ENCODE measurements at regions not wholly inside any gene's neighbourhood (a gene's known extent, or its start where the extent isn't known, plus 50 kb on each side); places are given as distances from the start of the nearest gene placed in this dataset.
A peak's percentile ranks its signal among the peaks of the same experiment; 100 is the strongest.

GRCh38 chr9:16236311-16236710 is 634.2 kb downstream of the BNC2 start:
- no peak for ATAC-seq
- H3K4me3 Mint-ChIP-seq = no peak overlapping the region
- peaks cover 0 to 9% (median 0%) of the 10 kb centered on the region in 3 donors for H3K36me3 Mint-ChIP-seq
- H3K27me3 Mint-ChIP-seq = peaks cover 0 to 3% (median 0%) of the 10 kb centered on the region in 5 donors
- no peaks in the 10 kb centered on the region for H3K4me1 Mint-ChIP-seq
- DNase-seq = no peak
- no peak overlapping the region for H3K27ac Mint-ChIP-seq
- H3K9me3 Mint-ChIP-seq = peaks cover 0 to 23% (median 13%) of the 10 kb centered on the region in 9 donors
- POLR2A ChIA-PET = no interaction called here

GRCh38 chr9:16236882-16237281 is 633.6 kb downstream of the BNC2 start:
- POLR2A ChIA-PET = no interaction called here
- peaks cover 0 to 3% (median 0%) of the 10 kb centered on the region in 5 donors for H3K27me3 Mint-ChIP-seq
- no peak overlapping the region for H3K27ac Mint-ChIP-seq
- H3K36me3 Mint-ChIP-seq = peaks cover 0 to 9% (median 0%) of the 10 kb centered on the region in 3 donors
- DNase-seq = no peak
- peaks cover 0 to 23% (median 13%) of the 10 kb centered on the region in 9 donors for H3K9me3 Mint-ChIP-seq
- H3K4me1 Mint-ChIP-seq = no peaks in the 10 kb centered on the region
- no peak for ATAC-seq
- no peak overlapping the region for H3K4me3 Mint-ChIP-seq

DNA sequence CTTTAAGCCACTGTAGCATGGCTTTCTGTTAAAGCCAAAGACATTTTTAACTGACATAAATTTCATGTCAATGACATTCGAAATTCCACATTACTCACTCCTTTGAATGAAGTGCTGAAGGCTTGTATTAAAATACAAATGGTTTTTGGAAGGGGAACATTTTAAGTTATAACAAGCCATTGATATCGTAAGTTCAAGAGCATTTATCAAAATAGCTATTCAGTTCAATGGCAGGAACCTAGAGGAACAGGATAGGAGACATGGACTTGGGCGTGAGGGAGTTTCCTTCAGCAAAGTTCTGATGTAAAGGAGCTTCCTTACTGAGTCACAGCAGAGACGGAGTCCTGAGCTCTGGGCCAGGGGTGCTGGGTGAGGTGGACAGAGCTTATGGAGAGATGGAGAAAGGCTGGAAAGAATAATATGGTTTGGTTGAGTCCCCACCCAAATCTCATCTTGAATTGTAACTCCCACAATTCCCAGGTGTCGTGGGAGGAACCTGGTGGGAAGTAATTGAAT is 631.8 kb downstream of the BNC2 start:
- Mint-ChIP-seq H3K4me3 (no peak overlapping the region), H3K27ac (no peak overlapping the region), H3K9me3 (peaks cover 0 to 22% (median 10%) of the 10 kb centered on the region in 9 donors), H3K4me1 (no peaks in the 10 kb centered on the region), H3K27me3 (peaks cover 0 to 3% (median 0%) of the 10 kb centered on the region in 5 donors), H3K36me3 (peaks cover 0 to 9% (median 0%) of the 10 kb centered on the region in 3 donors)
- no peak for DNase-seq
- ATAC-seq = no peak
- POLR2A ChIA-PET = no interaction called here

- Mint-ChIP-seq H3K9me3 (peaks cover 0 to 2% (median 0%) of the 10 kb centered on the region in 9 donors), H3K4me3 (no peak overlapping the region), H3K27ac (no peak overlapping the region), H3K4me1 (peaks cover 0 to 3% (median 0%) of the 10 kb centered on the region in 4 donors), H3K27me3 (peaks cover 0 to 3% (median 0%) of the 10 kb centered on the region in 5 donors), H3K36me3 (no peaks in the 10 kb centered on the region)
- DNase-seq (no peak), ATAC-seq (no peak)
- POLR2A ChIA-PET = no interaction called here
Measured at GRCh38 chr9:16241231-16241630, 629.2 kb downstream of the BNC2 start.

DNA sequence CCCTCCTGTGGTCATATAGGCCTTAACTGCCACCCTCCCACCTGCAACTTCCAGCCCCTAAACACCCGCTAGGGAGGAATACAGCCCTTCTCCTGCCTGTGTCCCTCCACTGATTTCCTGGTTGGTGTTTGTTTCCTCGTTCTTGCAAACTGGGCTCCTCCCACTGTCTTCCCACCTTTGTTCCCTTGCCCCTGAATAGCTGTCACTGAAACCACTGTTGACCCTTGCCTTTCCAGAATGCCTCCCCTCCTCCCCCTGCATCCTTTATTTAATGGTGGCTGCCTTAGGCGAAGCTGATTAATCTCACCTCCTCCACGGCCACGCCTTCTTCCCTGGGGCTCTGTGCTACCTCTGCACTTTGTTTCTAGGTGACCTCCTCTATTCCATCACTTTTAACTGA is 626.7 kb downstream of the BNC2 start:
- Mint-ChIP-seq H3K4me1 (peaks cover 0 to 4% (median 0%) of the 10 kb centered on the region in 4 donors), H3K27me3 (peaks cover 0 to 3% (median under 1%) of the 10 kb centered on the region in 5 donors), H3K36me3 (no peaks in the 10 kb centered on the region), H3K9me3 (peaks cover 0 to under 1% (median 0%) of the 10 kb centered on the region in 9 donors), H3K27ac (no peak overlapping the region), H3K4me3 (no peak overlapping the region)
- DNase-seq (no peak), ATAC-seq (no peak)
- POLR2A ChIA-PET = no interaction called here

DNA sequence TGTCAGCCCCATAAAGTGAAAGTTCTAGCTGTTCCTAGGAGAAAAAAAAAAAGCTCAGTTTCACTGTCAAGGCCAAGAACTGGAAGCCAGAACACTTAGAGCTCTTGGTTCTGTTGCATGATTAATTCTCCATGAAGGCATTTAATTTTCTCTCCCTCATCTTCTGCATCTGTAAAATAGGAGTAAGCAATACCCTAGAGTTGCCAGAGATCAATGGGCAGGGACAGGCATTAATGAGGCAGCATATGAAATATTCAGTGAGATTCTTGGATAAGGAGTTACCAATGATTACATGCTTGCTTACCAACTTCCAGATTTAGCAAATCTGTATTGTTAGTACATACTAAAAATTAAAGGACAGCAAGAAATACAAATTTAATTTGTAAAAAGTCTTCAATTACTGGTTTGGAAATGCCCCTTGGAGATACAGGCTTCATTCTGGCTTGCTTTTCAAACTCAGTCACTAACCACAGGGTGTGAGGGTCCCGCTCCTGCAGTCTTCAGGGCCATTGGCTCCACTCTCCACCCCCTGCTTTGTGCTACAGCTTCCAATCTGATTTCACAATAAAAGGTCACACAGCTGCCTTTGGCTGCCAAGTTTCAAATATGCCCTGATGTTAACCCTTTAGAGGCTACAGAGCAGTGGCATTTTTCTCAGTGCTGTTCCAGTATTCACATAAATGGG is 624.6 kb downstream of the BNC2 start:
- Mint-ChIP-seq H3K36me3 (no peaks in the 10 kb centered on the region), H3K27me3 (peaks cover 0 to 2% (median 0%) of the 10 kb centered on the region in 5 donors), H3K4me3 (no peak overlapping the region), H3K9me3 (peaks cover 0 to 3% (median 0%) of the 10 kb centered on the region in 9 donors), H3K27ac (no peak overlapping the region), H3K4me1 (peaks cover 0 to 4% (median 0%) of the 10 kb centered on the region in 4 donors)
- POLR2A ChIA-PET = no interaction called here
- ATAC-seq = no peak
- no peak for DNase-seq

DNA sequence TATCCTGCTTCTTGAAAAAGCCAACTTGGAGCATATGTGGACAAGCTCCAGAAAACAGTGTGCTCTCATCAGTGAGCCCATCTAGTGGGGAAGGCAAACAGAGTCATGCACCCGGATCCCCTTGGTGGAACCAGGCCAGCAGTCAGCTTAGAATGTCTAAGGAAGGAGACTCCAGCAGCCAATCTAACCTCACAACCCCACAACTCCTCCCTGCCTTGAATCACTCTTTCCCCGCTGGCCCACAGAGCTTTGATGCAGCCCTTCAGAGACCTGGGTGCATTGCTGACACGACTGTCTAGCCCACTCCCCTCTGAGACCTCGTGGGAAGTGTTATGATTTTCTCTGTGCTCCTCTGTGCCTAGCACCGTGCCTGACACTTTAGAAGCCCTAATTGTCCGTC is 623.7 kb downstream of the BNC2 start:
- POLR2A ChIA-PET = no interaction called here
- Mint-ChIP-seq H3K36me3 (no peaks in the 10 kb centered on the region), H3K27me3 (peaks cover 0 to 2% (median 0%) of the 10 kb centered on the region in 5 donors), H3K4me3 (no peak overlapping the region), H3K9me3 (peaks cover 0 to 3% (median 0%) of the 10 kb centered on the region in 9 donors), H3K27ac (no peak overlapping the region), H3K4me1 (peaks cover 0 to 4% (median 0%) of the 10 kb centered on the region in 4 donors)
- DNase-seq = no peak
- ATAC-seq = no peak

DNA sequence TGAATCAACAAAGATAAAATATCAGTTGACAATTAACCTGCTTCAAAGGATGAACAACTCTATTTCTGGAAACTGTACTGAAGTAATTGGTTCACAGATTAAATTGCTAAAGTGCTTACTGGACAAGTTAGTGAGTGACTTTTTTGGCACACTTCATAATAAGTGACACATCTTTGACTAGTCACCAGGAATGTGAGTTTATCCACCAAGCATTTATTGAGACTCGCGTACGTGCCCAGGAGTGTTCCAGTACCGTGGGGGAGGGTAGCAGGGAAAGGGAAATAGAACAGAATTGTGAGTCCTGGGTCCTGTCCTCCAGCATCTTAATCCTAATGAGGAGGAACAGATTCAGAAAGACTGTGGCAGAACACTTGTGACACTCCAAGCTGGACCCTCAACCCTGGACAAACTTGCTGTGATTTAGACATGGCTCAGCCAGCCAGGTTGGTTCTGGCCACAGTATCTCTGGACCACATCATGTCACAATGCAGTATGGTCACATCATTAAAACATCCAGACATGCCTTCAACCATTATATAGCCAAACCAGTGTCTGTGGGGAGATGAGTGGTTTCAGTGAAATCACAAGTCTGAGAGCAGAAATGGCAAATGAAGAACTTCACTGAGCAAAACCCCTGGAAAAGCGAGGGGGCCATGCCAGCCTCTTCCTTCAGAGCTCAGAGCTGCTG is 623.1 kb downstream of the BNC2 start:
- DNase-seq (no peak), ATAC-seq (no peak)
- H3K36me3 Mint-ChIP-seq = no peaks in the 10 kb centered on the region
- peaks cover 0 to 2% (median 0%) of the 10 kb centered on the region in 5 donors for H3K27me3 Mint-ChIP-seq
- POLR2A ChIA-PET = no interaction called here
- no peak overlapping the region for H3K4me3 Mint-ChIP-seq
- no peak overlapping the region for H3K27ac Mint-ChIP-seq
- H3K9me3 Mint-ChIP-seq = peaks cover 0 to 3% (median 0%) of the 10 kb centered on the region in 9 donors
- peaks cover 0 to 4% (median 0%) of the 10 kb centered on the region in 4 donors for H3K4me1 Mint-ChIP-seq

DNA sequence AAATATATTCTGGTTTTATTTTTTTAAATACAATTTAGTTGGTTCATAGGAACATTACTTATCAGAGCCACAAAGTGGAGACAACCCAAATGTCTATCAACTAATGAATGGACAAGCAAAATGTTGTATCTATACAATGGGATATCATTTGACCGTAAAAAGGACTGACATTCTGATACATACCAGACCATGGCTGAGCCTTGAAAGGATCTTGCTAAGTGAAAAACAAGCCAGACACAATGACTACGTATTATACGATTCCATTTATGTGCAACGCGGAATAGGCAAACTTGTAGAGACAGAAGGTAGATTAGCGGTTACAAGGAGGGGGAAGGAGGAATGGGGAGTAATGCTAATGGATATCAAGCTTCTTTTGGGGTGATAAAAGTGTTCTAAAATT is 621.6 kb downstream of the BNC2 start:
- H3K4me3 Mint-ChIP-seq = no peak overlapping the region
- ATAC-seq (no peak), DNase-seq (no peak)
- POLR2A ChIA-PET = no interaction called here
- peaks cover 0 to 3% (median 0%) of the 10 kb centered on the region in 9 donors for H3K9me3 Mint-ChIP-seq
- H3K36me3 Mint-ChIP-seq = no peaks in the 10 kb centered on the region
- peaks cover 0 to 3% (median 0%) of the 10 kb centered on the region in 4 donors for H3K4me1 Mint-ChIP-seq
- H3K27ac Mint-ChIP-seq = no peak overlapping the region
- H3K27me3 Mint-ChIP-seq = peaks cover 0 to 2% (median 0%) of the 10 kb centered on the region in 5 donors

DNA sequence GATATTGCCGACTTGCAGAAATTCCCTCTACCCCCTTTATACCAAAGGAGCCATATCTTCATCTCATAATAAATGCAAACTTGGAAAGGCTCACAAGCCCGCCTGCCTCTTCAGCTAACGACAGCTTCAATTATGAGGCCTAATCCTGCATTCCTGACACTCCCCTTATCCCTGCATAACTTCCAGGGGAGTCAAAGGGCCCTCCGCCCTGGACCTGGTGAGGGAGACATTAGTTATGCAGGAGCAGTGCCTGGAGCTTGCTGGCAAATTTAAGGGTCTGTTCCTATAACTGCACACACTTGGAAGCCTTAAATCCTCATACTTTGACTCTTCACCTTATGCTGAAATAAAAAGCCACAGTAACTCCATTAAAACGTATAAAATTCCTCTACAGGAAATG is 617.9 kb downstream of the BNC2 start:
- H3K4me1 Mint-ChIP-seq = no peaks in the 10 kb centered on the region

GRCh38 chr9:16254674-16255073 is 615.8 kb downstream of the BNC2 start:
- H3K4me3 Mint-ChIP-seq = no peak overlapping the region
- H3K9me3 Mint-ChIP-seq = peaks cover 0 to 5% (median 0%) of the 10 kb centered on the region in 9 donors
- H3K4me1 Mint-ChIP-seq = peaks cover 6 to 12% (median 11%) of the 10 kb centered on the region in 4 donors
- peaks cover 0 to 3% (median 0%) of the 10 kb centered on the region in 5 donors for H3K27me3 Mint-ChIP-seq
- no peaks in the 10 kb centered on the region for H3K36me3 Mint-ChIP-seq
- ATAC-seq = no peak
- H3K27ac Mint-ChIP-seq = no peak overlapping the region
- no peak for DNase-seq
- POLR2A ChIA-PET = interaction anchor here (0.6 to 0.8 kb wide), 2 partner anchors 27 to 30 kb away, joined by 3 read pairs; no protein-coding TSS in a partner anchor

More for the DNA sequence above, 617.9 kb downstream of the BNC2 start:
- H3K27me3 Mint-ChIP-seq = peaks cover 0 to 3% (median 0%) of the 10 kb centered on the region in 5 donors
- peaks cover 0 to 3% (median 0%) of the 10 kb centered on the region in 9 donors for H3K9me3 Mint-ChIP-seq
- H3K4me3 Mint-ChIP-seq = no peak overlapping the region
- H3K27ac Mint-ChIP-seq = no peak overlapping the region
- ATAC-seq (no peak), DNase-seq (no peak)
- no peaks in the 10 kb centered on the region for H3K36me3 Mint-ChIP-seq
- POLR2A ChIA-PET = no interaction called here

GRCh38 chr9:16255217-16255616 is 615.3 kb downstream of the BNC2 start:
- ATAC-seq (no peak), DNase-seq (no peak)
- peak overlapping the region in 1 of 10 donors; percentile 6 for H3K27ac Mint-ChIP-seq
- no peak overlapping the region for H3K4me3 Mint-ChIP-seq
- POLR2A ChIA-PET = interaction anchor here (0.6 to 0.8 kb wide), 2 partner anchors 26 to 31 kb away, joined by 3 read pairs; no protein-coding TSS in a partner anchor
- no peaks in the 10 kb centered on the region for H3K36me3 Mint-ChIP-seq
- H3K4me1 Mint-ChIP-seq = peaks cover 6 to 12% (median 11%) of the 10 kb centered on the region in 4 donors
- peaks cover 0 to 5% (median 0%) of the 10 kb centered on the region in 9 donors for H3K9me3 Mint-ChIP-seq
- peaks cover 0 to 3% (median 0%) of the 10 kb centered on the region in 5 donors for H3K27me3 Mint-ChIP-seq

- Mint-ChIP-seq H3K36me3 (no peaks in the 10 kb centered on the region), H3K27ac (no peak overlapping the region), H3K4me3 (no peak overlapping the region), H3K9me3 (peaks cover 0 to 5% (median 0%) of the 10 kb centered on the region in 9 donors), H3K4me1 (peaks cover 6 to 12% (median 11%) of the 10 kb centered on the region in 4 donors), H3K27me3 (peaks cover 0 to 3% (median 0%) of the 10 kb centered on the region in 5 donors)
- POLR2A ChIA-PET = no interaction called here
- ATAC-seq = no peak
- no peak for DNase-seq
Measured at GRCh38 chr9:16257604-16258003, 612.9 kb downstream of the BNC2 start.

Data from naive thymus-derived CD8-positive, alpha-beta T cell (primary cell).